ENCODE measurements at regions not wholly inside any gene's neighbourhood (a gene's known extent, or its start where the extent isn't known, plus 50 kb on each side); places are given as distances from the start of the nearest gene placed in this dataset.

DNA sequence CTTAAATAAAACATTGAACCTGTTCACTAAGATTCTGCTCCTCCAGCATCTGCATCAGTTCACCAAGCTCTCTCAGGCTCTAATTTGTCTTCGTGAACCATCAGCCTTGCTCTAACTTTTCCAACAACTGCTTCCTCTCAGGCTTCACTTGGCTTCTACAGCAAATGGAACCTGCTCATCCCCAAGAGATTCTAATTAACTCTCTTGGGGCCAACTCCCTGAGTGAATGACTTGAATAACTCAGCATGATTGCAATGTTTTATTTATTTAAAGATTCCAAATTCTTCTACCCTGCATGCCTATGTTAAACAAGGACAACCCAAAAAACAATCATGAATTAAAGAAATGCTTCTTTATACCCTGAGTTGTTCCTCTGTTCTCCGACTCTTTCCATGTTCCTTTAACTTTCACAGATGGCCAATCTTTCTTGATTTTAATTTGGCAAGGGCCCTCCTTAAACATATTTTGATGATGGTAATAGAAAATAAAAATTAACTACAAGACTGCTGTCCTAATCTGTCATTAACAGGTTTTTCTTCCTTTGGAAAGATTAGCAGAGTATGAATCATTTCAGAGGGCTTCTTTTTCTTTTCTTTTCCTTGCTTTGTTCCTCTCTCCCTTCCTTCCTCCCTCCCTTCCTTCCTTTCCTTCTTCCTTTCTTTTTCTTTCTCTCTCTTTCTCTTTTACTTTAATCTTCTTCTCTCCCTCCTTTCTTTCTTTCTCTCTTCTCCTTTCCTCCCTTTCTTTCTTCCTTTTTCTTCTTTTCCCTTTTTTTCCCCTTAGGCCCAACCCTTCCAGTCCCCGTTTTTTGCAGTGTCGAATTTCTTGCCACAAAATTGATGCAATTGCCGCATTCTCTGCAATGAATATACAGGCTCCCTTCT is 195.0 kb upstream of the RHOBTB1 start:
- DNase-seq, result no peak

DNA sequence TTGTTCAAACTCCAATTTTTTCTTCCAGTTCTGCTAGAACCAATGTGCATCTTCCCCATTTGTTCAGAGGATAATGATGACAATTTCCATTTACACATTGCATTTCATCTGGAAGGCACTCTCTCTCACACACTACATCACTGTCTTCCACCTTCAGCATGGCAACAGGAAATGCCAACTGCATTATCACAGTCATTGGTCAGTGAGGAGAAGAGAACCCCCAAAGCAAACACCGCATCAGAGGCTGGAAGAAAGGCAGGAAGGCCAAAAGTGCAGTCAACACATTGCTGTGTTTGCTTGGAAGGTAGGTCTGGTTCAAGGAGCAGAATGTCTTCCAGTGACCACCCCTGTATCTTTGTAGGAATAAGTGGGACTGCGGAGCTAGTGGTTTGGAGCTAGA is 192.2 kb upstream of the RHOBTB1 start:
- peak in 1 of 3 experiments; percentile 10 for DNase-seq

DNA sequence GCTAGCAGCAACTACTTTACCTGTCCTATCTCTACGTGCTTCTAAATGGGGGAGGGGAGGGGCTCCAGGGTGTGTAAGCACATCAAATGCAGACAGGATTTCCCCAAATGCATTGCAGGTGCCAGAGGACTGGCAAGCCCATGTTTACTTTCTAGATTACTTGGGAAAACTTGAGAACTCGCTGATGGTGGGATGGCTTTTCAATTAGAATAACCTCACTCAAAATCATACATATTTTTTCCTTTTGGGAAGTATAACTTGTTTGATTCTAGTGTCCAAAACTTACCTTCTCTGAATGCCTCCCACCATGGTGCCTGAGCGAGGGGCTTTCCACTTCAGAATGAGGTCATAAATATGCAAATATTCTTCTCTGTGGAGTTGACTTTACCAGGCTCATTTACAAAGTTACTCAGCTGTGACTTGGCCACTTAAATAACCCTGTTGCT is 191.3 kb upstream of the RHOBTB1 start:
- peak in 1 of 3 experiments; percentile 49 for DNase-seq

DNA sequence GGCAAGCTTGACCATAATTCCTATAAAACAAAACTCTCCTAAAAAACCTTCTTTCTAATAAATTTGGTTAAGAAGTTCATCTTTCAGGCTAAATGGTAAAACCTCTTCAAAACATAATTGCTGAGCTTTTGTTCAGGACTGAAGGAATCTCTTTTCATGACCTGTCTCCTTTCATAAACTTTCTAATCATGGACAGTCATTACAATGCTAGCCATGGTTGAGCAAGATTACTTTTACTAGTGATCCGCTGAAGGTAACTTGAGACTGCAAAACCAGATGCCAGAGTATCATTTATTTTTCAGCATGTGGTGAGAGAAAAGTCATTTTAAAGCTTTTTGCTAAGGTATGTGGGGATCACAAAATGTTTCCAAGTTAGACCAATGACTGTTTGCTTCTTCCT is 186.4 kb upstream of the RHOBTB1 start:
- no peak for DNase-seq

DNA sequence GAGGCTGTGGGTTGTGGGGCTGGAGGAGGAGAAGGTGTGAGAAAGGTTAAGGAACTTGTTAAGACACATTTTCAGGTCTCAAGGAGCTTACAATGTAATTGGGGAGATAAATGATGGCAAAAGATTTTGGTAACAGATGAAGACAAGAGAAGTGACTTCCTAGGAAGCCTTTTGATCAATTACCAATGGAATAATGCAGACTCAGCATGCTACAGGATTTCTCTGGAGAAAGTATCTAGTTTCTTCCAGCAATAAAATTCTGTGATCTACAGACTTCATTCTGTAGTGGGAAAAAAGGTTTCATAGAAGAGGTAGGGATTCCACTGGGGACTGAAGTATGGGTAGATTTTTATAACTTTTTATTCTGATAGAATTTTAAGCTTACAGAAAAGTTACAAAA is 184.2 kb upstream of the RHOBTB1 start:
- DNase-seq, result no peak

DNA sequence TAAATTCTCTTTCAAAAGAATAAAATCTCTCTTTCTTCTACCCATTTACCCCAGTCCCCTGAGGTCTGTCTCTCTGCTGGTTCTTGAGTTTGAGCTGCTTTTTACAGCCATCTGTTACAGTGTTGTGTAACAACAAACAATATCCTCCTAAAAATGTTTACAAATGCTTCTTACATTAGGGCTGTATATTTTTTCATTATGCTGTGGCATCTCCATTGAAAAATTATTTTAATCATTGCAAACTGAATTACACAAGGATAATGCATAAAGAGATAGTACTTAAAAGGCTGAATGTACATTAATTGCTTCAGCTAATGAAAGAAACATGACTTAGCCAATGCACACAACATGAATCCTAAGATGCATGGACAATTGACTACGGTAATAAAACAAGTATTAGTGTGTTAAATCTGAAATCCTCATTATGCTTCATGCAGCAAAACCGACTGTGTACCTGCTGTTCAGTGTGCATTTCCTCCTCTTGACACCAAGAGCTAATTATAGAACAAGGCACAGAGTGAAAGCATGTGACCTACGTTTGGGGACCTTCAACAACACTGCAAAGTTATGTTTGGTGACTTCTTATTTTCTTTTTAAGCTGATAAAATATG is 181.7 kb upstream of the RHOBTB1 start:
- peak in 1 of 3 experiments; percentile 10 for DNase-seq

DNA sequence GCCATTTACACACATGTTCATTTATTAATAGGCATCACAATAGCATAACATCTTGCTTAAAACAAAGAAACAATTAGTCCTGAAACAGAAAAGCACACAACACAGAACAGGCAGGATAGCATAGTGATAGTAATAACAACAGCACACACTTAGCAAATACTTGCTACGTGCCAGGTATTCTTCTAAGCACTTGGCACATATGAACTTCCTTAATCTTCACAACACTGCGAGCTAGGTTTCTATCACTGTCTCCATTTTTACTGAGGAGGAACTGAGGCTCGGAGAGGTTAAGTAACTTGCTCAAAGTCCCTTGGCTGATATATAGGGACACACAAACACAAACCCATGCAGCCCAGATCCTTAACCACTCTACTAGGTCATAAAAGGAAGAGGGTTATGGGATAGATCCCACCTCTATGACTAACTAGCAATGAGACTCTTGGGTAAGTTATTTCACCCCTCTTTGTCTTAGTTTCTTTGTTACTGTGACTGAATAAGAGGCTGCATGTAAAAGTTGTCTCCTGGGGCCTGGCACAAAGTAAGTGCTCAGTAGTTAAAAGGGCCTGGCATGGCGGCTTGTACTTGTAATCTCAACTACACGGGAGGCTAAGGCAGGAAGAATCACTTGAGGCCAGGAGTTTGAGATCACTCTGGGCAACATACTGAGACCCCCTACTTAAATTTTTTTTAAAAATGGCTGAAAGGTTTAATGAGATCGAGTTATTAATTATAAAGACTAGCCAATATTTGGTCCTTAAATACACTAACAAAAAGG is 181.0 kb upstream of the RHOBTB1 start:
- DNase-seq, result no peak

DNA sequence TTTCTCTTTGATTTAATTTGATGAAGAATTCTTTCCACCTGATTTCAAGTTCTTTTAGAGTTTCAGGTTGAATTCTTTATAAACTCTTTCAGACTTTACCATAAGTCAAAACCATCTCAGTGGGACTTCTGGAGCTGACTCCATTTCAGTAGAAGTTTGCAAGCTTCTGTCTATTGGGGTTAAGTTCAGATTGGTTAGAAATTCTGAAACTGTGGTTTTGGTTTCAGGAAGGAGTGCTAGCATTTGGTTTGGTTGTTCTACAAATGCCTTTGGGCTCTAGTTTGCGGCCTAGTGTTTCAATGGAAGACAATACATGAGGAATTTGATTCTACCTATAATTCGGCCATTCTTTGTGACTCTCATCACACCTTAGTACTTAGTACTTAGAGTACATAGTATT is 176.8 kb upstream of the RHOBTB1 start:
- no peak for DNase-seq

DNA sequence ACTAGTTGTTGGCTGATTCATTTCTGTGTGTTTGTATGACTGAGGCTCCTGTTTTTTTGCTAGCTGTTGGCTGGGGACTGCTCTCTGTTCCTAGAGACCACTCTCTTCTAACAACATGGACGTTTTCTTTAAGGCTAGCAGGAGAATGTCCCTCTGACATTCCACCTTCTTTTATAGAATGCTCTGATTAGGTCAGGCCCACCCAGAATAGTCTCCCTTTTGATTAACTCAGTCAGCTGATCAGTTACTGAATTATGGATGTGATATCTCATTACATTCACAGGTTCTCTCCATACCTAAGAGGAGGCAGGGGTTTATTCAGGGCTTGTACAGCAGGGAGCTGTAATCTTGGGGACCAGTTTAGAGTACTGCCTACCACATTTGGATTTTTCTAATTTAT is 175.6 kb upstream of the RHOBTB1 start:
- no peak for DNase-seq

DNA sequence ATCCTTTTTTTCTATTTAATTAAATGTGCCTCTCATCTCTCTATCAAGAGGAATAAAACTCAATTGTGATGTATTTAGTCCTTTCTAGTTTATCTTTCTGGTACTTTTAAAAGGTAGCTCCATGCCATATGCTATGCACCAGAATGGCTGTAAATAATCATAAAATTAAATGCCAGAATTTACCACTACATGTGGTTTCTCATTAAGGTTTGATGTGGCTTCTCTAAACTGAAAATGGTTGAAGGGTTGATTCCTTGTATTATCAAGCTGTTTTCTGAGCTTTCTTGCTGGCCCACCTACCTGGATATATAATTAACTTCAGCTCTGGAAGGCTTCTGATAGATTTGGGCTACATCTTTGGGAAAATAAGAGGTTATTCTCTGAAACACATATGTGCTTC is 171.9 kb upstream of the RHOBTB1 start:
- no peak for DNase-seq

DNA sequence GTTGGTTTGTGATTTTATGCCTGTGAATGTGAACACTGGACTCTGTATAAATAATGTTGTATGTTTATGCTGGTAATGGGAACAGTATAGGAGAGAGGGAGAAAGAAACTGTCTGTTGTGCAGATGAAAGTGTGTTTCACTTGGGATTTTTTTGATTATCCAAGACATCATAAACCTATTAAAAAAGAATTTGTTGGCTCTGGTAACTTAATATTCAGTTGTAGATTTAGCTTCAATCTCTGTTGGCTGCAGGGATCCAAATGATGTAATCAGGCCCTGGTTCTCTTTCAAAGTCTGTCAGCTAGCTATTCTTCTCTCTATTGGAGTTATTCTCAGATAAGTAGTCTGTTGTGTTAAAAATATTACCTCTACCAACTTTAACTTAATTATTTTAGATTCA is 168.8 kb upstream of the RHOBTB1 start:
- no peak for DNase-seq

DNA sequence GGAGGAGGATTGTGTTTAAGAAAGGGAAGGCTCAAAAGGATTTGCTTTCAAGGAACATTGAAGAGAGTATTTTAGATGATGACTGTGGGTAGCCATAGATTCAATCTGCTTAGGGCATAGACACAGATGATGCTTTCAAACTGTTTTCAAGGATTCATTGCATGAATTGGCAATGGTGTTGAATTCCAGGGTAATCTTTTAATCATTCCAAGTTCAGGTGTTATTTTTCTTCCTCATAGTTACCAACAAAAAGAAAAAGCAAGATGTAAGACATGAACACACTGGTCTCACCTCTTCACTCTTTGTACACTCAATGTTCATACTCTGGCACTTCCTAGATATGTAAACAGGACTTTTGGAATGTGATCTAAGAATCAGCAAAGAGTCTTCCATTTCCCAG is 167.0 kb upstream of the RHOBTB1 start:
- DNase-seq, result no peak

DNA sequence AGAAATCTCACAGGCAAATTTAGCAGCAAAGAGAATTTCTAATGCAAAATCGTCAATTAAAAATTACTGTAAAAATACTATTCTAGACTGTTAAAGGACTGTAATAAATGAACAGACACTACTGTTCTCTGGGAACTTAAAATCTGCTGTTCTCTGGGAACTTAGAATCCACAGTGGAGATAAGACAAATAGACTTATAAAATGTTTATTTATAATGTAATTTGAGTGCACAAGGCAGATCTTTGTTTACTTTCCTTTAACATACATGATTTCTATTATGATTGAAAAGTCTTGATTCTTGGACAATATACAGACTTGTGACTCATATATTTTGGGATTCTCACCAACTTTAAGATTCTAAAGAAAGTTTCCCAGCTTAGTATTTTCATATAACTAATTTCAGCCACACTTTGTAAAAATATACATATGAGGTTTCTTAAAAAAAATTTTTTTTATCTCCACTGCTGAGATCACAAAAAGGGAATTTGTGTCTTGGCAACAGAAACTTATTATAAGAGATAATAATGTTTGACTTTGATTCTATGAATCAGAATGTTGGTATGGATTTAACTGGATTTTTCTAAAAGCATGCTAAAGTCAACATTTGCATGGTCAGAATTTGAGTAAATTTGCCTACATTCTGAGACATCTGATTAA is 166.3 kb upstream of the RHOBTB1 start:
- DNase-seq, result no peak

DNA sequence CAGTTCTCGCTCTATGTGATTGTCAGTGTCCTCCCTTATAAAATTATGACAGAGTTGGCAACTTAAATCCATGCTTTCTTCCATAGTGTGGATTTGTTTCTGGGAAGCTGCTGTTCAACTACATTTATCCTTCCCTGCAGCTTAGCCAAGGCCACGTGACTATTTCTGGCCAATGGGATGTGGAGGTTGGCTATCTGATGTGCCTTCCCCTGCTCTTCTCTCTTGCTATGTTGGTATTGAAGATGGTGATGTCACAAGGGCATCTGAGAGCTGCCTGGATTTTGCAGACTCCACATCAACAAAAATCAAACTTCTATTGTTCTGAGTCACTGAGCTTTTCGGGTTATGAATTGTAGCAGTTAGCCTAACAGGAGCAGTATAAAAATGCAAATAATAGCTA is 164.9 kb upstream of the RHOBTB1 start:
- DNase-seq, result no peak

DNA sequence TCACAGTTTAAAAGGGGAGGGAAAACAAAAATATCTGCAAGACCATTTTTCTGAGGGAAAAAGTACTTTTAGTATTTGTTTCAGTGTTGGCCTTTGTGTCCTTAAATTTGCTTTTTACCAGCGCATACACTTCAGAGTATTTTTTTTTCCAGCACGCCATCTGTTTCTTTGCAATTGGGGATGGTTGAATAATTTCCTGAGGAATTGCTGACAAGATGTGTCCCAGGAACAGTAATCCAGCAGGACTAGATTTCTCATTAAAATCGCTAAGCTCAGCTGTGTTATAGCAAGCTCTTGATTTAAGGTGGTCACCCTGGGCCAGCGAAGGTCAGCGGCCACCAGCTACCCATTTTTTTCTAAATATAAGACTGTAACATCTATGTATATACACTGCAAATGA is 156.9 kb upstream of the RHOBTB1 start:
- no peak for DNase-seq

DNA sequence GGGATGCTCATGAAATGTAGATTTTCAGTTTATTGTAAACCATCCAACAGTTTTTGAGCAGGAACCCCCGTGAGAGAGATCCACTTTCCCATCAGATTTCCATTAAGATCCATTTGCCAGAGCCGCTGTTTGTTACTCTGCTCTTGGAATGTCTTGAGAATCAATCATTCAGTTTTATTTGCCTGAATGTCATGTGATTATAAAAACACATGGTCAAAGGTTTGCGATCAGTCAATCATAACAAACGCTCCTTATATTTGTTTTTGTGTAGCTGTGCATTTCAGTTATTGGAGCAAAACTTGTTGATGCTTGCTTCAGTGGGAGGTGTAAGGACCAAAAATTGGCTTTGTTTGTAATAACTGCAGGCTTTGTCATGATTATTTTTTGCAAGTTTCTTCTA is 155.8 kb upstream of the RHOBTB1 start:
- no peak for DNase-seq

DNA sequence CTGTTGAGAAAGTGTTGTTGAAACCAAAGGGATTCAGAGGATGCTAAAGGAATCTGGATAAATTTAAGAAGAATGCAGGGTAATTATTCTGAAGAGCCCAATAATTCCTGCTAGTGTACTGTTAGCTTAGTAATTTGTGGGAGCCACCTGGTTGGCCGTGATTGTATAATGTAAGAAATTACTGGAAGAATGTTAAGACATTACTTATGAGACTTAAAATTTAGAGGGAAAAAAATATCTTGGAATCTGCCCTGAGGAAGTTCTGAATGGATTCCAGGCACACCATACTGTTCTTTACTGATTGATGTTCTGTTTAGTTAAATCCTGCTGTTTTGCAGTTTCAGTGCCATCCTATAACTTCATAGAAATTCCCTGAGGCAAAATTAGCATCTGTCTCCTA is 155.0 kb upstream of the RHOBTB1 start:
- DNase-seq, result no peak

DNA sequence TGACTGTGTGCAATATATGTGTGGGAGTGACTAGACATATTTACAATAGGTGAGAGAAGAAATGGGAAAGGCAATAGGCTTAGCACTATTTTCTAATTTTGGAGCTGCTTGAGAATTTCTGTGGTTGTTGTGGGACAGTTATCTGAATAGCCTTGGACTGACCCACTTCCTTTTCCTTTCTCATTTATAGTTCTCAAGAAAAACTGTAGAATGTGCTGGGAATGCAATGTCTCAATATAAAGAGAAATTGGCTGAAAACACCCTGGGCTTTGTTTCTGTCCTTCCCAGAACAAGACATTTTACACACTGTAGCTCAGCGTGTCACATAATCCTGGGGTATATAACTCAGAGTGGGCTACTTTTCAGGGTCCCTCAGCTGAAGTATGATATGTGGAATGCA is 153.0 kb upstream of the RHOBTB1 start:
- DNase-seq, result no peak

DNA sequence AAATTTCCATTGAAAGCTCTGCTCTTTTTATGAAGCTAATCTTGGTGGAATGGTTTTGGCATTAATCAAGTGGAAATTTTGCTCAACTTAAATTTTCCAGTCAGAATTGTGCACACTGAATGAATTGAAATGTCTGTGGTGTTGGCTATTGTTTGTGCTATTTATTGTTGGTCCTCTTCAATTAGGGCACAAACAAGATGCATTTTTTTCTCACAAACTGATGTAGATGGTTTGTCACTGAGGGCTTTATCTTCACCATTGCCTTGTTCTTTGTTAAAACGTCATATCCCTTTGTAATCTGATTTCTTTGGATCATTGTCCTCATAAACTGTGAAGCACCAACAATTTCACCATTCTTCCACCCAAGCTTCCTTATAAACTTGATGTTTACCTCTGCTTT is 152.1 kb upstream of the RHOBTB1 start:
- no peak for DNase-seq

DNA sequence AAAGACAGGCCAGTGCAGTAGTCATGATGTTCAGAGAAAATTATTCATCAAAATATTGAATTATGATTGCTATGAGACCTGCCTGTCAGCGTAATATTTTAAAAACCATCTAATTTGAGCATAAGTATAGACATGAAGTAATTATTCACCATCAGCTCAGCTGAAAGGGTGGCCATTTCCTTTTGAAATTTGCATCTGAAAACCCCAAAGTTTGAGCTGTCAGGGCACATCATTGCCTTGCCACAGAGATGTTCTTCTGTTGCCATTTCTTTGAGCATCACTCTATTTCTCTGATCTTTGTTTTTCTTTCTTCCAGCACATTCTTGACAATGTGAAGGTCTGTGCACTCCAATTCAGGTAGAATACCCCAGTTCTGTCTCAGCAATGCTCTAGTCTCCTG is 147.5 kb upstream of the RHOBTB1 start:
- no peak for DNase-seq

DNA sequence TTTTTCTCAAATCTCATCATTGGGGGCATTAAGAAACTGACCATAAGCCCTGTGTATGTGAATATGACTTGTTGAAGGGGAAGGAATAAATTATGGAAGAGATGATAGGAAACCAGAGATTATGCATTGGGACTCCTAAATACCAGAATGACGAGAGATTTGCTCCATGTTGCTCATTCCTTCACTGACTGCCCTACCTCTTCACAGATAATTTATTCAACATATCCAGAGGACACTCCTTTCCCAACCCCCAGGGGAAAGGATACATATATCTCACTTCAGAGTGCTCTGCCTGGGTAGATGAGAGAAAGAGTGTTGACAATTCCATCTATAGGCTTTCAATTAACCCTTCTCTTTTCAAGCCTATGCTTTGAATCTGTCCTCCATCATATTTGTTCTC is 145.3 kb upstream of the RHOBTB1 start:
- no peak for DNase-seq

DNA sequence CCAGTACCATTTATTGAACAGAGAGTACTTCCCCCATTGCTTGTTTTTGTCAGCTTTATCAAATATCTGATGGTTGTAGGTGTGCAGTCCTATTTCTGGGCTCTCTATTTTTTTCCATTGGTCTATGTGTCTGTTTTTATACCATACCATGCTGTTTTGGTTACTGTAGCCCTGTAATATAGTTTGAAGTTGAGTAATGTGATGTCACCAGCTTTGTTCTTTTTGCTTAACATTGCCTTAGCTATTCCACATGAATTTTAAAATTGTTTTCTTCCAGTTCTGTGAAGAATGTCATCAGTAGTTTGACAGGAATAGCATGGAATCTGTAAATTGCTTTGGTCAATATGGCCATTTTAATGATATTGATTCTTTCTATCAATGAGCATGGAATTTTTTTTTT is 140.5 kb upstream of the RHOBTB1 start:
- DNase-seq, result no peak

DNA sequence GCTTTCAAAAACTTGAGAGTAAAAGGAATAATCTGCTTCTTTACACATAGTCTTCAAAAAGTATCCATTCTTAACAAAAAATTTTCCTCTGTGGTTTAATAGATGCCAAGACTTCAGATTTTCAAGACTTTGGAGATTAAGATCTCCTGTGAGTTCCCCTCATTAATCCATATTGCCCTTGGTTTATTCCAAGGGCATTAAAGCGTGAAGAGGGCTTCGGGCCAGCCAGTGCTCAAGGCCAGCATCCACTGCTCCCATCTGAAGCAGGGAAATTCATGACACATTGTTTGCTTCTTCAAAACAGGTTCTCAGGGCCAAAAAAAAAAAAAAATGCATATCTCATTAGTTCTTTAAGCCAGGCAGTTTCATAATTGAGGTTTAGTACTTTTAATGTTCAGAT is 137.3 kb upstream of the RHOBTB1 start:
- no peak for DNase-seq

Measured in NCI-H1417 (cell line).